Adipocyte (in vitro differentiated cells): ENCODE measurements at regions not wholly inside any gene's neighbourhood (a gene's known extent, or its start where the extent isn't known, plus 50 kb on each side); places are given as distances from the start of the nearest gene placed in this dataset.

Source experiments
- DNase-seq: peaks from one replicate; pipeline ENCODE4 v3.0.0-alpha.2; 2015; ENCODE audit warnings: low read depth
- H3K27me3 ChIP-seq: replicated peaks from 2 replicates; pipeline ENCODE4 v1.7.0; 2013; ENCODE audit warnings: mild to moderate bottlenecking, low read length, moderate library complexity; ENCODE audit not compliant: control insufficient read depth, insufficient read depth
- H3K36me3 ChIP-seq: 2 replicates; pipeline ENCODE4 v1.7.0; 2013; ENCODE audit warnings: low read length, mild to moderate bottlenecking, moderate library complexity; ENCODE audit not compliant: control insufficient read depth, insufficient read depth, severe bottlenecking
- H3K4me1 ChIP-seq: 2 replicates; pipeline ENCODE4 v1.7.0; 2013; ENCODE audit warnings: mild to moderate bottlenecking, low read length, moderate library complexity; ENCODE audit not compliant: control insufficient read depth, insufficient read depth
- H3K4me3 ChIP-seq: 2 replicates; pipeline ENCODE4 v1.7.0; 2013; ENCODE audit warnings: mild to moderate bottlenecking, low read length, moderate library complexity
- H3K9ac ChIP-seq: 2 replicates; pipeline ENCODE4 v1.7.0; 2013; ENCODE audit warnings: mild to moderate bottlenecking, low read length, moderate library complexity
- H3K9me3 ChIP-seq: 2 replicates; pipeline ENCODE4 v1.7.0; 2013; ENCODE audit warnings: mild to moderate bottlenecking, low read length, moderate library complexity; ENCODE audit not compliant: control insufficient read depth

DNA sequence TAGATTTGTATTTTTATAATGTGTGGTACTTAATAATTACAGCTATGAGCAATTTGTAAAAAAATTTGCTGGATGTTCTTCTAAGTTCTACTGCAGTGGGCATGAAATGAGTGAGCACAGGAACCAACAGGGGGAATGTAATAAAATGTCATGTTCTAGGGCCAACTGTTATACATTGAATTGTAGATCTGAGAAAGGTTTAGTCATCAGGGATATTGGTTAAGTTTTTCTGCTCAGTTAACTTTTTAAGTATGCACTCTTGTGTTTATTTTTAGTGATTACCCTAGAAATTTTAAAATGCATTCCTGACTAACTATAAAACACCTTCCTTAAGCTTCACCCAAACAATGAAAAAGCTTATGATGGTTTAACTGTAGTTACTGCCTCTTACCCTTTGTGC, 101.8 kb downstream of the CAND1 start:
- Histone ChIP-seq H3K4me3 (no peak overlapping the region), H3K27me3 (no peaks in the 10 kb centered on the region), H3K4me1 (peaks cover 20% of the 10 kb centered on the region), H3K9me3 (no peaks in the 10 kb centered on the region), H3K36me3 (no peaks in the 10 kb centered on the region), H3K9ac (no peak overlapping the region)
- DNase-seq = peak; percentile 13

DNA sequence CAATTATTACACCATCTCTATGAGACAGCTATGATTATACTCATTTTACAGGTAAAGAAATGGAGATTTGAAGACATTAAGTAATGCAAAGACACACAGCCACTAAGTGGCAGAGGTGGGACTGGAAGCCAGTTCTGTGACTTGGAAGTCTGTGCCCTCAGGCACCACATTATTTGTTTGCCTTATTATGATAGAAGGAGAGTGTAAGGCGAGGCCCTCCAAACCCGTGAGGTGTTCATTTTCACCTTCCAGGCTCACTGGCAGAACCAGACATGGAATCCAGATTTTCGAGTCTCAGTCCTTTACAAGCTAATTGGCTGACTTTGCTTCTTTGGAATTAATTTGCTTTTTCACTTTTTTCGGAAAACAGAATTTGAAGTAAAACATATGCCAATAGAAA, 107.9 kb downstream of the CAND1 start:
- Histone ChIP-seq H3K36me3 (no peaks in the 10 kb centered on the region), H3K9me3 (no peaks in the 10 kb centered on the region), H3K4me3 (no peak overlapping the region), H3K9ac (no peak overlapping the region), H3K27me3 (no peaks in the 10 kb centered on the region), H3K4me1 (peaks cover 4% of the 10 kb centered on the region)
- DNase-seq = no peak

DNA sequence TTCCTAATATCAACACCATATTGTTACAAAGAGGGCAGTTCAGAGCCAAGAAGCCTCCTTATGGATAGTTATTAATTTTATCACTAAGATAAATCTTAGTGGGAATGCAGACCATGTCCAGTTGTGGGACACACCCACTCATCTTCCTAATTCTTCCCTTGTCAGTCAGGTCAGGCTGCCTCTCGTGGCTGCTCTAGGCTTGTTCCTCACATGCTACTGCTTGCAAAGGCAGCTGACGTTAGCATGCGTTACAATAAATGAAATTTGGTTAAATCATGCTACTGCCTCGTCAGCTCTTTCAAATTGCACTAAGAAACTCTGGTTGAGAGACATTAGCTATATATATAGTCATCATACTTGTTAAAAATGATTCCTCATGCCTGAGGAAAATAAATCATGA, 108.4 kb downstream of the CAND1 start:
- H3K4me3 ChIP-seq = no peak overlapping the region
- DNase-seq = no peak
- H3K9ac ChIP-seq = no peak overlapping the region
- H3K27me3 ChIP-seq = no peaks in the 10 kb centered on the region
- H3K4me1 ChIP-seq = peaks cover 9% of the 10 kb centered on the region
- H3K36me3 ChIP-seq = no peaks in the 10 kb centered on the region
- H3K9me3 ChIP-seq = no peaks in the 10 kb centered on the region

DNA sequence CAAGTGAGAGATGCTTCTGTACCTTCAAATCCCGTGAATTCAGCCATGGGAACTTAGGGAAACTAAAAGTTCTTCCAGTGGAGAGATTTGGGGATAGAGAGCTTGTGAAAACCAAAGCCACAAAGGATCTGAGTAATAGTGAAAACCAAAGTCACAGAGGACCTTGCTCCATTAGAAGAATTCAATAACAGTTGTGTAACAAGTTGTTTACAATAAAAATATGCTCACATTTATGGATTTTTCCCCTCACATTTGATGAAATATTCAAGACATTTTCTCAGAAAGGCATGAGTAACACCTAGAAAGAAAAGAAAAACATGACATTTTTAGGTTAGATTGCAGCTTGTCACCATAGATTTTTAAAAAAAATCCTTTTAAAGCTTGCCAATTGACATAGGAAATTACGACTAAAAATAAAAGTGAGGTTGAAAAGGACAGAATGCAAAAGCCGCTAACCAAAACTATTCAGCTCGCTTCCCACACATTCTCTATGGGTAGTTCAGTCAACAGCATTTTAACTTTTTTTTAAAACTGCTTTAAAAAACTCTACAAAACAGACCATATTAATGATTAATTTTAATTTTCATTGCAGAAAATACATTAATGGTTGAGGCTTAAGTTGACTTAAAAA, 113.2 kb downstream of the CAND1 start:
- Histone ChIP-seq H3K36me3 (no peaks in the 10 kb centered on the region), H3K27me3 (no peaks in the 10 kb centered on the region), H3K9me3 (no peaks in the 10 kb centered on the region), H3K9ac (no peak overlapping the region), H3K4me1 (peaks cover 12% of the 10 kb centered on the region), H3K4me3 (no peak overlapping the region)
- DNase-seq = no peak

DNA sequence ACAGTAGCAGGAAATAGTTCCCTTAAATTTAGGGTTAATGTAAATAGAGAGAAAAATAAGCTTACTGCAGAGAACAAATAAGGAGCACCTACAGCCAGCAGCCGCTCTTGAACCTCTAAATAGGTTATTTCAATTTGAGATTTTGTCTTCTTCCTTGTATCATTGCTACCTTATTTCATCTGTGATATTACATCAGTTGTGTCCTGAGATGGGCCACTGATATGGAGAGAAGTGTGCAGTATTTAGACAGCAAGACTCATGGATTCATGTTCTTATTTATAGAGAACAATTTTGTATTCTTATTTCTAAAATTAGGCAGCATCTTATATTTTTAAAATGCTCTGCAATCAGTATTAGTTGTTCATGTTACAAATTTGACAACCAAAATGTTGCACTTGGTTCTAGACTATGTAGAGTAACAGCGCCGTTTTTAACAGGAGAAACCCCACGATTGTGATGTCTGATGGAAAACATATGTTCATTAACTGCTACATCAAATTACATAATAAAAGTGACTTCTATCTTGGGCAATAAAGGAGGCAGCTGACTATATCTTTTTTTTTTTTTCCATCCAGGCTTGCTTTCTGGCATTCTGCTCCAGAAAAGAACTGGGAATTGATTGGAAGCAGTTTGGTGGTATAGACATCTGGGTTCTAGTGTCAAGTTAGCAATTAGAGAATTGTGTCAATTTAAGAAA, 117.9 kb downstream of the CAND1 start:
- no peak overlapping the region for H3K4me3 ChIP-seq
- no peak for DNase-seq
- no peaks in the 10 kb centered on the region for H3K27me3 ChIP-seq
- H3K9ac ChIP-seq = no peak overlapping the region
- H3K9me3 ChIP-seq = no peaks in the 10 kb centered on the region
- no peaks in the 10 kb centered on the region for H3K36me3 ChIP-seq
- H3K4me1 ChIP-seq = peaks cover 15% of the 10 kb centered on the region

DNA sequence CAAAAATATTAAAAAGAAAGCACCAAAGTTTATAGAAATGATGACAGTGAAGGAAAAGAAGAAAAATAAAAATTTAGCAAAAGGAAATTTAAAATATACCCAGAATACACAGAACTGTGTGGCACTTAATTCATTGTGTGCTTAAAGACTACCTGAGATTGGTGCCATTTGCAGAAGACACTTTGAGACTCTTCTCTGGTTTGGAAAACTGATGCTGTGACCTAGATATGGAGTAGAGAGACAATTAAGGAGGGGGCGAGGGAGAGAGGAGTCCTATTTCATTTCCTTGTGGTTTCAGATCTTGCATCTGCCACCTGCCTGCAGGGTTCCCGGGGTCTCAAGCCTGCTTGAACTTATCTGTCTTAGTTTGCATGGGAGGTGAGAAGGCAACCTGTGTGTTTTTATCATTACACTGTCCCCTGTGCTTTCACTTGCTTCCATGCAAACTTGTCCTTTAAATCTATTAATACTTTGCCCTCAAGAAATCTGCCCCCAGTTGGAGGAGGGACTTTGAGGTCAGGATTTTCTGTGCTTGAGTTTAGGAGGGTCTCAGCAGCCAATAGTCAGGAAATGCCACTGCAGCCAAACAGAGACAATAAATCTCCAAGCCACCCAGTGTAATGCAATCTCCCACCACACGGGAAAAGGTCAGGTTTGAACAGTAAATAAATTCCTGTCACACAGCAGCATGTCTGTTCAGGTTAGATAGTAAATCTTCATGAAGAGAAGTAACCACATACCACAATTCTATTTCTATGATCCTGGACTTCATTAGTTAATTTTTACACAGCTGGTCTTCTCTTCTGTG, 119.4 kb downstream of the CAND1 start:
- Histone ChIP-seq H3K9ac (no peak overlapping the region), H3K4me3 (no peak overlapping the region), H3K27me3 (no peaks in the 10 kb centered on the region), H3K36me3 (no peaks in the 10 kb centered on the region), H3K4me1 (peaks cover 7% of the 10 kb centered on the region), H3K9me3 (no peaks in the 10 kb centered on the region)
- DNase-seq = no peak

DNA sequence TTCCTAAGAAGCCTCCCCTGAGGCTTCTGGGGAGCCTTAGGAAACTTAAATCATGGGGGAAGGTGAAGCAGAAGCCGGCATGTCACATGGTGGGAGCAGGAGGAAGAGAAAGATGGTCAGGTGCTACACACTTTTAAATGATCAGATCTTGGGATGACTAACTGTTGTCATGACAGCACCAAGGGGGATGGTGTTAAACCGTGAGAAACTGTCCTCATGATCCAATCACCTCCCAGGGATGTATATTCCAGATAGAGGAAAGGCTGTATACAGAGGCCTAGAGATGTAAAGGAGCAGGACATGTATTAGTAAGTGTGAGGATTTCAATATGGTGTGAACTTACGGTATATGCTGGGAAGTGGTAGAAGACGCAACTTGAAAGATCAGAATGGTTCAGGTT, 121.1 kb downstream of the CAND1 start:
- H3K4me1 ChIP-seq = peaks cover 12% of the 10 kb centered on the region
- no peaks in the 10 kb centered on the region for H3K27me3 ChIP-seq
- no peak for DNase-seq
- H3K9me3 ChIP-seq = no peaks in the 10 kb centered on the region
- H3K4me3 ChIP-seq = no peak overlapping the region
- no peak overlapping the region for H3K9ac ChIP-seq
- no peaks in the 10 kb centered on the region for H3K36me3 ChIP-seq

DNA sequence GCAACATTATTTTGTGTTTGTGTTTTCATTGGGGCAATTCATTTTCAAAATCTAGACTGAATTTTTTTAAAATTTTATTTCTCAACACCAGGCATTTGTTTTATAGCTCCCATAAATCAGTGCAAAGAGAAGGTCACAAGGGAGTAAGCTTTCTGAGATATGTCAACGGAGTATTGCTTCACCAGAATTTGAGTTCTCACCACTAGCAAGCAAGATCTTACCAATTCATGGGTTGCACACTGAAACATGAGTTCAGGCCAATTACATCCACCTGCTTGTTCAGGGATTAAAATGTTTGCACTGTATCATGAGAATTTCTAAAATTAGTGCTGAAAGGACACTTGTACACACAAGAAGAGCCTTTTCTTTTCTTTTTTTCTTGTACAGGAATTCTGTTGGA, 121.9 kb downstream of the CAND1 start:
- Histone ChIP-seq H3K4me1 (peaks cover 12% of the 10 kb centered on the region), H3K9ac (no peak overlapping the region), H3K9me3 (no peaks in the 10 kb centered on the region), H3K27me3 (no peaks in the 10 kb centered on the region), H3K4me3 (no peak overlapping the region), H3K36me3 (no peaks in the 10 kb centered on the region)
- no peak for DNase-seq

DNA sequence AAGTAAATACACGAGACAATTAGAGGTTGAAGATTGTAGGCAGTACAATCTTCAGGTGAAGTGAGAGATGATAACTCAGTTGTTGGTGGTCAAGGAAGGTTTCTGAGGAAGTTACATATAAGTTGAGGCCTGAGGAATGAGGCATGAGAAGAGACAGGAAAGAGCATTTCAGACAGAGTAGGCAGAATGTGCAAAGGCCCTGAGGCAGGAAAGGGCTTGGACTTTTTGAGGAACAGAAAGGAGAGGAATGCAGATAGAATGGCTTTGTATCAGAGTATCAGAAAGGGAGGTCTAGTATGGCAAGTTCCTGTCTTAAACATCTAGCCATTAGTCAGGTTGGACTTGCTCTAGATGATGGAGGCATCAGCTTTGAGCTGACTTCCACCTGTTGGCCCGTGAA, 122.5 kb downstream of the CAND1 start:
- no peaks in the 10 kb centered on the region for H3K9me3 ChIP-seq
- no peak for DNase-seq
- no peaks in the 10 kb centered on the region for H3K36me3 ChIP-seq
- peaks cover 12% of the 10 kb centered on the region for H3K4me1 ChIP-seq
- no peak overlapping the region for H3K9ac ChIP-seq
- H3K4me3 ChIP-seq = no peak overlapping the region
- H3K27me3 ChIP-seq = no peaks in the 10 kb centered on the region

DNA sequence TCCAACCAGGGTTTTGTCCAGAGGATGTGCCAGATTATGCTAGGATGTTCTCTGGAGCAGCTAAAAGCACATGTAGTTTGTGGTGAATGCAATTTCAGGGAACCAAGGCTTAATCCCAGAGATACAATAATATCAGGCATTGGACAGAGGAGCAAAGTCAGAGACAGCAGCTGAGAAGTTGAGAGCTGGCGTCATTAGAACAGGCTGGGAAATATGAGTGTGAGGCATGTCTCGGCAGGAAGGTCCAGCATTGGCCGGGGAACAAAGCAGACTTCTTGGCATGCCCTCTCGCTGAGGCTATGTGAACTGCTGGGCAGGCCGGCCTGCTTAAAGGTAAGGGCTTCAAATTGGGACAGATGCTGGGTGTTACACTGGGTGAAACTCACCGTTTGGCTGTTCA, 125.4 kb downstream of the CAND1 start:
- Histone ChIP-seq H3K9me3 (no peaks in the 10 kb centered on the region), H3K36me3 (no peaks in the 10 kb centered on the region), H3K9ac (no peak overlapping the region), H3K27me3 (no peaks in the 10 kb centered on the region), H3K4me1 (peaks cover 12% of the 10 kb centered on the region), H3K4me3 (no peak overlapping the region)
- DNase-seq = peak; percentile 27

DNA sequence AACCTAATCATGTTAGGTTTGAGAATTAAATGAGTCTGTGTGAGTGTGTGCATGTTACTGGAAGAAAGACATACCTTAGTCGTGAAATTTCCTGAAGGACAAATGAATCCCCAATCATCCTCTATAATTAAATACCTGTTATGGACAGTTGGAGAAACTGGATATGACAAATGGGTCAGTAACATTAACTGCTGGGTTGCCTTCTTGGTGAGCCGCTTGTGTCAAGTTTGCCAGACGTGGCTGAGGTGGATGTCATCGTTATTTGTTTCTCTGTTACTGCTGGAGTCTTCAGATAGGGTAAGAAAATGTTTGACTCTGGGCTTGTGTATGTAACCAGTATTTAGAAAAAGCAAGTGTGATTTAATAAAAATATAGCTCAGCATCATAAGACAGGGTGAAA, 131.6 kb downstream of the CAND1 start:
- H3K4me3 ChIP-seq = no peak overlapping the region
- H3K4me1 ChIP-seq = no peaks in the 10 kb centered on the region
- DNase-seq = no peak
- H3K9ac ChIP-seq = no peak overlapping the region
- no peaks in the 10 kb centered on the region for H3K36me3 ChIP-seq
- H3K27me3 ChIP-seq = no peaks in the 10 kb centered on the region
- H3K9me3 ChIP-seq = peaks cover 12% of the 10 kb centered on the region
